B cell (primary cell): ENCODE measurements at regions not wholly inside any gene's neighbourhood (a gene's known extent, or its start where the extent isn't known, plus 50 kb on each side); places are given as distances from the start of the nearest gene placed in this dataset.

ENCODE experiments used
- ATAC-seq: fragments of 200-7000 bp; cut with Tn5 transposase; one replicate; pipeline ENCODE4 v1.10.0; 2021; ENCODE audit warnings: low read depth, mild to moderate bottlenecking, moderate number of reproducible peaks, moderate library complexity
- CTCF ChIA-PET: fragments of 350-600 bp; sonication (Branson Sonifier 250); formaldehyde crosslinking; loops from one replicate; lab custom pipeline; 2021; ENCODE audit warnings: antibody characterized with exemption, inconsistent platforms; lab: Charles Lee
- POLR2A ChIA-PET: fragments of 350-600 bp; sonication (Branson Sonifier 250); formaldehyde crosslinking; loops from one replicate; lab custom pipeline; 2021; ENCODE audit warnings: antibody characterized with exemption; lab: Charles Lee
- DNase-seq: peaks from one replicate; pipeline ENCODE4 v3.0.0; 2013
- H2AFZ ChIP-seq: 2 replicates; pipeline ENCODE4 v1.6.1; 2012; ENCODE audit warnings: mild to moderate bottlenecking, low read depth, low read length; ENCODE audit not compliant: insufficient read depth, poor library complexity, severe bottlenecking
- H3K27ac ChIP-seq, 2 donors: 1 replicate in 1 of 2; 2 replicates in 1 of 2; pipeline ENCODE4 v1.5.1; 2012 to 2013; ENCODE audit warnings: low read length in 2 of 2, mild to moderate bottlenecking in 2 of 2, moderate library complexity in 1 of 2
- H3K27me3 ChIP-seq, 4 experiments: fragments of 200-600 bp in 1 of 4; sonication (generic) in 1 of 4; replicated peaks in 1 of 4; 1 replicate in 2 of 4; 2 replicates in 2 of 4; pipeline versions ENCODE4 v1.6.1 to v1.7.0; 2013 to 2016; ENCODE audit warnings: low read length in 3 of 4, mild to moderate bottlenecking in 2 of 4, mixed read lengths in 1 of 4, moderate library complexity in 1 of 4; ENCODE audit not compliant: insufficient read depth in 4 of 4, control insufficient read depth in 3 of 4; ENCODE audit errors: control extremely low read depth in 1 of 4
- H3K36me3 ChIP-seq, 2 experiments: replicated peaks in 1 of 2; 1 replicate in 1 of 2; 2 replicates in 1 of 2; pipeline versions ENCODE4 v1.6.1 to v1.7.1; 2013; ENCODE audit warnings: low read length in 1 of 2; ENCODE audit not compliant: insufficient read depth in 2 of 2, control insufficient read depth in 1 of 2; ENCODE audit errors: control extremely low read depth in 1 of 2, extremely low read depth in 1 of 2
- H3K4me1 ChIP-seq, 2 donors: fragments of 200-600 bp in 1 of 2; sonication (generic) in 1 of 2; 1 replicate in 1 of 2; 2 replicates in 1 of 2; pipeline versions ENCODE4 v1.5.1 to v1.6.1; 2013 to 2017; ENCODE audit warnings: low read length in 2 of 2; ENCODE audit not compliant: control insufficient read depth in 2 of 2, insufficient read depth in 2 of 2
- H3K4me2 ChIP-seq: replicated peaks from 2 replicates; pipeline ENCODE3; 2012; ENCODE audit warnings: mild to moderate bottlenecking, low read depth, low read length; ENCODE audit not compliant: poor library complexity, severe bottlenecking
- H3K4me3 ChIP-seq, 5 experiments: fragments of 200-600 bp in 1 of 5; sonication (generic) in 1 of 5; 1 replicate in 3 of 5; 2 replicates in 2 of 5; pipeline versions ENCODE4 v1.5.1 to v1.7.0; 2011 to 2016; ENCODE audit warnings: low read length in 4 of 5, mild to moderate bottlenecking in 4 of 5, low read depth in 2 of 5, control low read depth in 1 of 5, moderate library complexity in 1 of 5; ENCODE audit not compliant: insufficient read depth in 1 of 5; ENCODE audit errors: control extremely low read depth in 1 of 5, extremely low read depth in 1 of 5
- H3K79me2 ChIP-seq: fragments of 200-600 bp; sonication (generic); one replicate; pipeline ENCODE4 v1.6.0; 2016; ENCODE audit warnings: low read length; ENCODE audit not compliant: control insufficient read depth, insufficient read depth
- H3K9ac ChIP-seq: fragments of 200-600 bp; sonication (generic); 2 replicates; pipeline ENCODE4 v1.6.1; 2017; ENCODE audit warnings: mild to moderate bottlenecking, low read length, moderate library complexity
- H3K9me3 ChIP-seq, 3 donors: one replicate each; pipeline versions ENCODE4 v1.6.1 to v1.7.1; 2013; ENCODE audit warnings: low read length in 2 of 3; ENCODE audit not compliant: control insufficient read depth in 2 of 3, insufficient read depth in 1 of 3; ENCODE audit errors: control extremely low read depth in 1 of 3
- H4K20me1 ChIP-seq: 2 replicates; pipeline ENCODE4 v1.6.0; 2012; ENCODE audit warnings: mild to moderate bottlenecking, low read length; ENCODE audit not compliant: insufficient read depth, control insufficient read depth, poor library complexity, severe bottlenecking
- H3K27ac Mint-ChIP-seq: one replicate; pipeline ENCODE4 v1.8.0; 2021; ENCODE audit warnings: mixed read lengths
- H3K27me3 Mint-ChIP-seq: one replicate; pipeline ENCODE4 v1.8.0; 2021; ENCODE audit warnings: mixed read lengths
- H3K4me1 Mint-ChIP-seq: one replicate; pipeline ENCODE4 v1.8.0; 2021; ENCODE audit warnings: mixed read lengths
- H3K4me3 Mint-ChIP-seq: one replicate; pipeline ENCODE4 v1.8.0; 2021; ENCODE audit warnings: mixed read lengths
- H3K9me3 Mint-ChIP-seq: one replicate; pipeline ENCODE4 v1.8.0; 2022; ENCODE audit warnings: mixed read lengths; ENCODE audit not compliant: insufficient read depth
- EZH2 ChIP-seq: IDR thresholded peaks from 2 replicates; pipeline ENCODE4 v1.6.1; 2012; ENCODE audit warnings: borderline replicate concordance, low read depth, mild to moderate bottlenecking, moderate library complexity, low read length; ENCODE audit not compliant: insufficient read depth, poor library complexity, severe bottlenecking
- WGBS: methylation state at CpG from one replicate; pipeline ENCODE4 v1.1.5; 2013; ENCODE audit warnings: missing lambda C conversion rate; ENCODE audit not compliant: insufficient coverage; 5-methylcytosine and 5-hydroxymethylcytosine counted together
- intact Hi-C: fragments of 100-400 bp; cut with micrococcal nuclease; formaldehyde crosslinking; loops from one replicate; pipeline ENCODE4 v1.10.0; 2022
- TF ChIP-seq, protein P1 (sequence below): fragments of 200-600 bp; IDR thresholded peaks from one replicate; pipeline ENCODE4 v1.8.0; 2022; ENCODE audit warnings: antibody characterized with exemption, mild to moderate bottlenecking

DNA sequence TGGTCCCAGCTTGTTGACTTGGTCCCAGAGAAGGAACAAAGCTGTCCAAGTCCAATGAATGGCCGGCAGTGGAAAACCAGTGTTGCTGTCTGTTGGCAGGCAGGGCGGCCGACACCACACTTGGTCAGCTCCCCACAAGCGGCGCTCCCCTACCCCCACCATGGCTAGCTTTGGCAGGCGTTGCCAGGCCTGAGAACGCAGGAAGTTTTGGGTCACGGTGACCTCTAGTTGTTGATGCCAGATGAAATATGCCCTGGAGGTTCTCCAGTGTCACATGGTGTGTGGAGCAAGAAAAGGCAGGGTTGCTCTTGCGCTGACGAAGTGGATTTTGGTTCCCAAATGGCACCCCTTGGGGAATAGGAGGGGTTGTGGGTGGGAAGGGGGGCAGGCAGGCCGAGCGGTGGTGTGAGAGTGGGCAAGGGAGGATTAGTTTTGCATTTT, 72.7 kb upstream of the TPRG1 start:
- Mint-ChIP-seq H3K27me3 (peaks cover 24% of the 10 kb centered on the region), H3K4me1 (no peaks in the 10 kb centered on the region), H3K4me3 (no peak overlapping the region), H3K27ac (no peak overlapping the region), H3K9me3 (no peaks in the 10 kb centered on the region)
- Histone ChIP-seq H3K27me3 (no peaks in the 10 kb centered on the region), H2AFZ (no peak overlapping the region), H3K9me3 (peaks cover 0 to 2% (median 0%) of the 10 kb centered on the region in 3 donors), H3K36me3 (no peaks in the 10 kb centered on the region), H3K9ac (no peak overlapping the region), H4K20me1 (no peaks in the 10 kb centered on the region), H3K4me1 (no peaks in the 10 kb centered on the region), H3K79me2 (no peaks in the 10 kb centered on the region), H3K4me2 (no peak overlapping the region), H3K4me3 (no peak overlapping the region), H3K27ac (no peak overlapping the region)
- DNase-seq = no peak
- TF ChIP-seq EZH2 = no peak
- TF ChIP-seq, protein P1, sequence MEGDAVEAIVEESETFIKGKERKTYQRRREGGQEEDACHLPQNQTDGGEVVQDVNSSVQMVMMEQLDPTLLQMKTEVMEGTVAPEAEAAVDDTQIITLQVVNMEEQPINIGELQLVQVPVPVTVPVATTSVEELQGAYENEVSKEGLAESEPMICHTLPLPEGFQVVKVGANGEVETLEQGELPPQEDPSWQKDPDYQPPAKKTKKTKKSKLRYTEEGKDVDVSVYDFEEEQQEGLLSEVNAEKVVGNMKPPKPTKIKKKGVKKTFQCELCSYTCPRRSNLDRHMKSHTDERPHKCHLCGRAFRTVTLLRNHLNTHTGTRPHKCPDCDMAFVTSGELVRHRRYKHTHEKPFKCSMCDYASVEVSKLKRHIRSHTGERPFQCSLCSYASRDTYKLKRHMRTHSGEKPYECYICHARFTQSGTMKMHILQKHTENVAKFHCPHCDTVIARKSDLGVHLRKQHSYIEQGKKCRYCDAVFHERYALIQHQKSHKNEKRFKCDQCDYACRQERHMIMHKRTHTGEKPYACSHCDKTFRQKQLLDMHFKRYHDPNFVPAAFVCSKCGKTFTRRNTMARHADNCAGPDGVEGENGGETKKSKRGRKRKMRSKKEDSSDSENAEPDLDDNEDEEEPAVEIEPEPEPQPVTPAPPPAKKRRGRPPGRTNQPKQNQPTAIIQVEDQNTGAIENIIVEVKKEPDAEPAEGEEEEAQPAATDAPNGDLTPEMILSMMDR = no peak
- 91% methylated on average over 11 of the region's 12 CpGs for WGBS
- intact Hi-C loops = no loop called here
- ATAC-seq = no peak
- POLR2A ChIA-PET = no interaction called here
- CTCF ChIA-PET = no interaction called here

DNA sequence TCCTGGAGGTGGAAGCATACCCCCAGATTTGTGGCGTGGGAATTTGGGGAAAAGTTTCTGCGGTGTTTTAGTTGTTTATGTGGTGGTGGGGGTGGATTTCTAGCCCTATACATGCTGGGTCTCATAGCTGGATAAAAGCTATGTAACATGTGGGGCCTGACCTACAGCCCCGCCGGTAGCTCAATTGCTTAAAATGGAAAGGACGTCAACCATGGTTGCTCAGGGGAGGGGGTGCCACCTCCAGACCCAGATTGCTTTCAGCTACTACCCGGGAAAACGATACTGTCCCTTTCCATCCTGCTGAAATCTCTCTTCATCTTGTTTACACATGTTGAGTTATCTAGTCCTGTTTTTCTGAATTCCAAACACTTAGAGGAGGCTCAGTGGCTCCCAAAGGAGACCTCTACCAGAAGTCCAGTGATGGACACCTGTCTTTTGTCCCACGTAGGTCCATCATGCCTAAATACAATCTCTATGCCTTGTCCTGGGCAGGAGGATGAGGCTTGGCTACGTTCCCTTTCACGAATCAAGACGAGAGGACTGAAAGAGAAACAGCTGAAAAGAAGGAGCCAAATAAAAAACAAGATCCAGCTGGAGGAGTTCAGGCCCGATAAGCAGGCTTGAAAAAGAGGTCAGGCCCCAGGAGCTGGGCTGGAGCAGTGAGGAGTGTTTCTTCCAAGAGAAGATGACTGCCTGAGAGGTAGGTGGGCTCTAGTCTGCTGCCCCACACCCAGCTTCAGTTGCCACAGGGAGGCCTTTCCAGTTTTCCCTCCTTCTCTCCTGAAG, 72.1 kb upstream of the TPRG1 start:
- ATAC-seq = no peak
- H2AFZ ChIP-seq = no peak overlapping the region
- H3K4me3 ChIP-seq = no peak overlapping the region
- Mint-ChIP-seq H3K4me3 (no peak overlapping the region), H3K27ac (no peak overlapping the region), H3K9me3 (no peaks in the 10 kb centered on the region), H3K4me1 (no peaks in the 10 kb centered on the region), H3K27me3 (peaks cover 19% of the 10 kb centered on the region)
- POLR2A ChIA-PET = no interaction called here
- WGBS = 88% methylated on average over 12 of the region's 12 CpGs
- H3K36me3 ChIP-seq = no peaks in the 10 kb centered on the region
- H3K27me3 ChIP-seq = no peaks in the 10 kb centered on the region
- H3K79me2 ChIP-seq = no peaks in the 10 kb centered on the region
- CTCF ChIA-PET = no interaction called here
- intact Hi-C loops = no loop called here
- peaks cover 0 to 2% (median 0%) of the 10 kb centered on the region in 3 donors for H3K9me3 ChIP-seq
- no peak overlapping the region for H3K27ac ChIP-seq
- TF ChIP-seq, protein P1 = no peak
- no peak for TF ChIP-seq EZH2
- no peak overlapping the region for H3K9ac ChIP-seq
- H4K20me1 ChIP-seq = no peaks in the 10 kb centered on the region
- DNase-seq = no peak
- no peaks in the 10 kb centered on the region for H3K4me1 ChIP-seq
- no peak overlapping the region for H3K4me2 ChIP-seq
